GM12878 (cell line): ENCODE measurements at regions not wholly inside any gene's neighbourhood (a gene's known extent, or its start where the extent isn't known, plus 50 kb on each side); places are given as distances from the start of the nearest gene placed in this dataset.

Experiments used
- ATAC-seq: fragments of 200-7000 bp; cut with Tn5 transposase; 3 replicates; pipeline ENCODE4 v1.9.1; 2020; ENCODE audit warnings: mild to moderate bottlenecking, moderate library complexity
- BruUV-seq: library from RNA; stranded (reverse); fragments of 400-500 nt; replicated peaks from 2 replicates; lab custom pipeline; 2021; lab: Mats Ljungman, UMichigan
- CTCF ChIA-PET: fragments of 300-600 bp; sonication (Branson Sonifier 250); formaldehyde crosslinking; extraction: SDS; loops from one replicate; lab custom pipeline; 2021; ENCODE audit warnings: inconsistent platforms; lab: Yijun Ruan, JAX
- POLR2A ChIA-PET: fragments of 350-600 bp; formaldehyde crosslinking; extraction: SDS; loops from one replicate; lab custom pipeline; 2021; ENCODE audit warnings: inconsistent platforms; lab: Charles Lee
- RAD21 ChIA-PET: fragments of 300-600 bp; sonication (Branson Sonifier 250); formaldehyde crosslinking; loops from one replicate; lab custom pipeline; 2023; ENCODE audit warnings: antibody characterized with exemption; ENCODE audit not compliant: unreplicated experiment; lab: Charles Lee
- SMC1A ChIA-PET: fragments of 300-600 bp; sonication (Branson Sonifier 250); formaldehyde crosslinking; loops from one replicate; lab custom pipeline; 2023; ENCODE audit not compliant: unreplicated experiment, uncharacterized antibody; lab: Charles Lee
- DNase-seq: peaks from one replicate; pipeline ENCODE4 v3.0.0-alpha.2; 2011; ENCODE audit warnings: low read depth, low spot score
- FAIRE-seq: peaks from 3 replicates; lab custom pipeline; 2011; peaks lifted over from hg19 to GRCh38; lab: Jason Lieb, UNC
- H2AFZ ChIP-seq: 2 replicates; pipeline ENCODE4 v1.6.0; 2011; ENCODE audit warnings: low read depth, low read length, control low read depth; ENCODE audit not compliant: control insufficient read depth
- H3K27ac ChIP-seq: 2 replicates; pipeline ENCODE4 v1.5.1; 2011; ENCODE audit warnings: control low read depth; ENCODE audit not compliant: control insufficient read depth, insufficient read depth
- H3K27me3 ChIP-seq, 2 experiments: replicated peaks in 1 of 2; 2 replicates each; pipeline versions ENCODE4 v1.6.0 to v1.6.1; 2011; ENCODE audit warnings: low read length in 1 of 2; ENCODE audit not compliant: control insufficient read depth in 2 of 2, insufficient read depth in 2 of 2
- H3K36me3 ChIP-seq, 2 experiments: 2 replicates each; pipeline ENCODE4 v1.5.1; 2011; ENCODE audit warnings: low read length in 1 of 2; ENCODE audit not compliant: control insufficient read depth in 2 of 2, insufficient read depth in 2 of 2
- H3K4me1 ChIP-seq: 2 replicates; pipeline ENCODE4 v1.6.1; 2011; ENCODE audit warnings: mild to moderate bottlenecking, low read length, moderate library complexity, mixed read lengths; ENCODE audit not compliant: control insufficient read depth, insufficient read depth
- H3K4me2 ChIP-seq: 2 replicates; pipeline ENCODE4 v1.6.0; 2011; ENCODE audit warnings: control low read depth; ENCODE audit not compliant: control insufficient read depth, insufficient read depth
- H3K4me3 ChIP-seq: fragments of 200-600 bp; sonication (generic); 2 replicates; pipeline ENCODE4 v1.5.1; 2016
- H3K79me2 ChIP-seq: 2 replicates; pipeline ENCODE4 v1.6.0; 2011; ENCODE audit warnings: low read length; ENCODE audit not compliant: control insufficient read depth, insufficient read depth
- H3K9ac ChIP-seq: 2 replicates; pipeline ENCODE4 v1.8.0; 2011; ENCODE audit warnings: low read length, control low read depth, mixed read lengths; ENCODE audit not compliant: control insufficient read depth, insufficient read depth
- H3K9me3 ChIP-seq: replicated peaks from 3 replicates; pipeline ENCODE4 v1.5.1; 2011; ENCODE audit warnings: mild to moderate bottlenecking, low read length; ENCODE audit not compliant: control insufficient read depth, insufficient read depth
- H4K20me1 ChIP-seq: 2 replicates; pipeline ENCODE4 v1.6.0; 2011; ENCODE audit not compliant: control insufficient read depth, insufficient read depth
- ATF3 ChIP-seq: IDR thresholded peaks from 2 replicates; pipeline ENCODE4 v1.6.1; 2011; ENCODE audit warnings: low read depth, mild to moderate bottlenecking, low read length, moderate library complexity, borderline replicate concordance; ENCODE audit errors: extremely low read depth
- CHD1 ChIP-seq: IDR thresholded peaks from 2 replicates; pipeline ENCODE4 v1.6.1; 2012; ENCODE audit warnings: low read depth, low read length, improper control_type of control experiment
- FOXM1 ChIP-seq: IDR thresholded peaks from 2 replicates; pipeline ENCODE4 v1.6.1; 2012; ENCODE audit warnings: low read depth, mild to moderate bottlenecking, inconsistent platforms, low read length, moderate library complexity
- NBN ChIP-seq: fragments of 450-650 bp; IDR thresholded peaks from 2 replicates; pipeline ENCODE4 v1.6.1; 2016
- NFYA ChIP-seq: IDR thresholded peaks from 2 replicates; pipeline ENCODE4 v1.6.1; 2011; ENCODE audit warnings: low read depth, mild to moderate bottlenecking, low read length, improper control_type of control experiment, borderline replicate concordance
- NR2C1 ChIP-seq: fragments of 450-650 bp; IDR thresholded peaks from 2 replicates; pipeline ENCODE4 v1.6.1; 2017; ENCODE audit warnings: antibody characterized with exemption, mild to moderate bottlenecking, moderate library complexity
- NRF1 ChIP-seq: conservative IDR thresholded peaks from 2 replicates; pipeline ENCODE4 v1.6.1; 2011; ENCODE audit warnings: mild to moderate bottlenecking, low read depth, low read length, improper control_type of control experiment
- PAX8 ChIP-seq: fragments of 450-650 bp; IDR thresholded peaks from 2 replicates; pipeline ENCODE4 v1.6.1; 2017; ENCODE audit warnings: mild to moderate bottlenecking, moderate library complexity
- PBX3 ChIP-seq: IDR thresholded peaks from 2 replicates; pipeline ENCODE4 v1.6.1; 2011; ENCODE audit warnings: mild to moderate bottlenecking, low read depth, low read length, moderate library complexity; ENCODE audit not compliant: insufficient replicate concordance
- POLR2AphosphoS5 ChIP-seq: IDR thresholded peaks from 2 replicates; pipeline ENCODE4 v1.6.1; 2011; ENCODE audit warnings: mild to moderate bottlenecking, low read length, inconsistent platforms
- PRDM15 ChIP-seq: fragments of 450-650 bp; formaldehyde crosslinking; IDR thresholded peaks from 2 replicates; pipeline ENCODE4 v1.4.0; 2020; ENCODE audit warnings: mild to moderate bottlenecking, moderate library complexity
- RFX5 ChIP-seq: IDR thresholded peaks from 2 replicates; pipeline ENCODE4 v1.6.1; 2011; ENCODE audit warnings: low read depth, low read length, improper control_type of control experiment
- SMARCA5 ChIP-seq: fragments of 450-650 bp; IDR thresholded peaks from 2 replicates; pipeline ENCODE4 v1.6.1; 2017; ENCODE audit warnings: mild to moderate bottlenecking
- TARDBP ChIP-seq: IDR thresholded peaks from 2 replicates; pipeline ENCODE4 v1.6.1; 2016; ENCODE audit warnings: borderline replicate concordance
- ZNF687 ChIP-seq: fragments of 450-650 bp; IDR thresholded peaks from 2 replicates; pipeline ENCODE4 v1.6.1; 2017; ENCODE audit warnings: mild to moderate bottlenecking, moderate library complexity
- ZSCAN29 ChIP-seq: fragments of 450-650 bp; IDR thresholded peaks from 2 replicates; pipeline ENCODE4 v1.6.1; 2017; ENCODE audit warnings: mild to moderate bottlenecking, moderate library complexity
- WGBS: methylation state at CpG from one replicate; pipeline ENCODE4 v1.1.6; 2016; ENCODE audit warnings: low lambda C conversion rate; ENCODE audit not compliant: insufficient replicate concordance, insufficient coverage; ENCODE audit errors: missing lambda C conversion rate; 5-methylcytosine and 5-hydroxymethylcytosine counted together
- in situ Hi-C: fragments of 300-500 bp; cut with MboI; formaldehyde crosslinking; loops from 9 replicates; pipeline ENCODE4 v1.14.3; 2018; ENCODE audit warnings: mixed read lengths
- intact Hi-C: fragments of 100-400 bp; cut with micrococcal nuclease; formaldehyde crosslinking; loops from one replicate; pipeline ENCODE4 v1.14.2; 2022; ENCODE audit not compliant: unreplicated experiment

GRCh38 chr6:79421001-79421411, 116.2 kb downstream of the LCA5 start:
- ChIA-PET POLR2A (no interaction called here), SMC1A (interaction anchor here (1.4 kb wide), 1 partner anchor 10 kb away, joined by 5 read pairs; no protein-coding TSS in a partner anchor), CTCF (interaction anchor here (1.3 kb wide), 1 partner anchor 33 kb away, joined by 3 read pairs; no protein-coding TSS in a partner anchor), RAD21 (no interaction called here)
- H3K4me3 ChIP-seq, result no peak overlapping the region
- ATAC-seq (no peak), DNase-seq (no peak), FAIRE-seq (no peak)
- no peak overlapping the region for H3K27ac ChIP-seq
- 68% methylated on average over 4 of the region's 4 CpGs for WGBS
- no peaks in the 10 kb centered on the region for H3K4me1 ChIP-seq
- no peaks in the 10 kb centered on the region for H4K20me1 ChIP-seq
- intact Hi-C loops, result no loop called here
- no peak overlapping the region for H2AFZ ChIP-seq
- in situ Hi-C loops, result no loop called here
- H3K27me3 ChIP-seq, result no peaks in the 10 kb centered on the region
- H3K79me2 ChIP-seq, result no peaks in the 10 kb centered on the region
- H3K4me2 ChIP-seq, result no peak overlapping the region
- H3K36me3 ChIP-seq, result no peaks in the 10 kb centered on the region
- no peaks in the 10 kb centered on the region for H3K9me3 ChIP-seq
- BruUV-seq, result no TSS peak
- no peak overlapping the region for H3K9ac ChIP-seq
- TF ChIP-seq CHD1, result no peak
- TF ChIP-seq POLR2AphosphoS5, result no peak
- no peak for TF ChIP-seq NRF1
- no peak for TF ChIP-seq PRDM15
- no peak for TF ChIP-seq NR2C1
- no peak for TF ChIP-seq PBX3
- no peak for TF ChIP-seq ATF3
- no peak for TF ChIP-seq ZNF687
- TF ChIP-seq SMARCA5, result no peak
- TF ChIP-seq NBN, result no peak
- TF ChIP-seq TARDBP, result no peak
- no peak for TF ChIP-seq FOXM1
- TF ChIP-seq NFYA, result no peak
- no peak for TF ChIP-seq PAX8
- TF ChIP-seq RFX5, result no peak
- no peak for TF ChIP-seq ZSCAN29
